Right atrium auricular region (tissue), 2 donors: ENCODE measurements at regions not wholly inside any gene's neighbourhood (a gene's known extent, or its start where the extent isn't known, plus 50 kb on each side); places are given as distances from the start of the nearest gene placed in this dataset.

Experiments
- DNase-seq: peaks from one replicate; pipeline ENCODE4 v3.0.0-alpha.2; 2019; ENCODE audit warnings: low spot score
- H3K27ac ChIP-seq, 2 donors: fragments of 200-600 bp; sonication (generic); 1 replicate in 1 of 2; 2 replicates in 1 of 2; pipeline ENCODE4 v1.5.1; 2016 to 2019
- H3K27me3 ChIP-seq, 2 donors: fragments of 200-600 bp; sonication (generic); one replicate each; pipeline versions ENCODE4 v1.5.1 to v1.6.0; 2017 to 2019
- H3K36me3 ChIP-seq: fragments of 200-600 bp; sonication (generic); one replicate; pipeline ENCODE4 v1.5.1; 2016
- H3K4me1 ChIP-seq, 2 donors: fragments of 200-600 bp; sonication (generic); one replicate each; pipeline versions ENCODE4 v1.5.1 to v1.6.0; 2017 to 2019
- H3K4me3 ChIP-seq, 2 donors: fragments of 200-600 bp; sonication (generic); 1 replicate in 1 of 2; 2 replicates in 1 of 2; pipeline ENCODE4 v1.5.1; 2017 to 2019; ENCODE audit warnings: mild to moderate bottlenecking in 1 of 2, moderate library complexity in 1 of 2
- H3K9me3 ChIP-seq, 2 donors: fragments of 200-600 bp; sonication (generic); one replicate each; pipeline ENCODE4 v1.5.1; 2019
- TF ChIP-seq, protein P1 (sequence below), 2 donors: fragments of 200-600 bp; sonication (generic); IDR thresholded peaks; one replicate each; pipeline ENCODE4 v1.5.1; 2019; ENCODE audit warnings: antibody characterized with exemption in 2 of 2

- peaks cover 0 to 4% of the 10 kb centered on the region in 2 donors for H3K4me1 ChIP-seq
- H3K4me3 ChIP-seq: no peak overlapping the region
- H3K9me3 ChIP-seq: peaks cover 0 to 6% of the 10 kb centered on the region in 2 donors
- TF ChIP-seq, protein P1, sequence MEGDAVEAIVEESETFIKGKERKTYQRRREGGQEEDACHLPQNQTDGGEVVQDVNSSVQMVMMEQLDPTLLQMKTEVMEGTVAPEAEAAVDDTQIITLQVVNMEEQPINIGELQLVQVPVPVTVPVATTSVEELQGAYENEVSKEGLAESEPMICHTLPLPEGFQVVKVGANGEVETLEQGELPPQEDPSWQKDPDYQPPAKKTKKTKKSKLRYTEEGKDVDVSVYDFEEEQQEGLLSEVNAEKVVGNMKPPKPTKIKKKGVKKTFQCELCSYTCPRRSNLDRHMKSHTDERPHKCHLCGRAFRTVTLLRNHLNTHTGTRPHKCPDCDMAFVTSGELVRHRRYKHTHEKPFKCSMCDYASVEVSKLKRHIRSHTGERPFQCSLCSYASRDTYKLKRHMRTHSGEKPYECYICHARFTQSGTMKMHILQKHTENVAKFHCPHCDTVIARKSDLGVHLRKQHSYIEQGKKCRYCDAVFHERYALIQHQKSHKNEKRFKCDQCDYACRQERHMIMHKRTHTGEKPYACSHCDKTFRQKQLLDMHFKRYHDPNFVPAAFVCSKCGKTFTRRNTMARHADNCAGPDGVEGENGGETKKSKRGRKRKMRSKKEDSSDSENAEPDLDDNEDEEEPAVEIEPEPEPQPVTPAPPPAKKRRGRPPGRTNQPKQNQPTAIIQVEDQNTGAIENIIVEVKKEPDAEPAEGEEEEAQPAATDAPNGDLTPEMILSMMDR (IDR thresholded peaks at IDR 0.05): no peak
- DNase-seq: no peak
- H3K27me3 ChIP-seq: no peaks in the 10 kb centered on the region
- H3K36me3 ChIP-seq: no peaks in the 10 kb centered on the region
- no peak overlapping the region for H3K27ac ChIP-seq
Measured at GRCh38 chr10:62687230-62687748, 117.2 kb upstream of the ADO start.

DNA sequence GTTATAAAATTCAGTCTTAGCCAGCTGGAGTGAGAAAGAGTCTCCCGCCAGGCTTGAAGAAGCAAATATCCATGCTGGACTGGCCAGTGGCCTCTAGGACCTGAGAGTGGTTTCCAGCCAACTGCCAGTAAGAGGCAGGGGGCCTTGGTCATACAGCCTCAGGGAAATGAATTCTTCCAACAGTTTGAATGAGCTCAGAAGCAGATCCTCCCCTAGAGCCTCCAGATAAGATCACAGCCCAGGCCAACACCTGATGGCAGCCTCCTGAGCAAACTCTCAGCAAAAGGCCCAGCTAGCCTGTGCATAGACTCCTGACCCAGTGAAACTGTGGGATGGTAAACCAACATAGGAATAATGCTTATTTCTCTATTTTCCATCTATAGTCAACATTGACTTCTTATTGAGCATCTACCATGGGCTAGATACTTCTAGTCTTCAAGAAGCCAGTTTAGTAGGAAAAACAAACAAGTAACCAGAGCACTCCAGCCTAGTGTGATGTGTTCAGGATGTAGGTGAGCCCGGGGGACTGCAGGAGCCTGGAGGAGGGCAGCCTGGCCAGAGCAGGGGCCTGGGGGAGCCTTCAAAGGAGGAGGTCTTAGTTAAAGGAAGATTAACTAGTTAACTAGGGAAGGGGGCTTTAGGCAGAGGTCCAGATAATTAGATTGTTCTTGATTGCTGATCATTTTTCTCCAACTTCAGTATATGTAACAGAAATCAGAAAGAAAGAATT lies 115.4 kb upstream of the ADO start:
- TF ChIP-seq, protein P1 (IDR thresholded peaks at IDR 0.05): no peak
- H3K27ac ChIP-seq: no peak overlapping the region
- no peak overlapping the region for H3K4me3 ChIP-seq
- H3K27me3 ChIP-seq: no peaks in the 10 kb centered on the region
- H3K4me1 ChIP-seq: peaks cover 0 to 4% of the 10 kb centered on the region in 2 donors
- no peaks in the 10 kb centered on the region for H3K36me3 ChIP-seq
- peaks cover 0 to 6% of the 10 kb centered on the region in 2 donors for H3K9me3 ChIP-seq
- no peak for DNase-seq

- no peak for DNase-seq
- TF ChIP-seq, protein P1 (IDR thresholded peaks at IDR 0.05): no peak
- H3K9me3 ChIP-seq: peaks cover 0 to 6% of the 10 kb centered on the region in 2 donors
- H3K27ac ChIP-seq: no peak overlapping the region
- H3K4me1 ChIP-seq: peaks cover 0 to 4% of the 10 kb centered on the region in 2 donors
- no peaks in the 10 kb centered on the region for H3K27me3 ChIP-seq
- no peaks in the 10 kb centered on the region for H3K36me3 ChIP-seq
- H3K4me3 ChIP-seq: no peak overlapping the region
Measured at GRCh38 chr10:62689712-62690111, 114.8 kb upstream of the ADO start.

DNA sequence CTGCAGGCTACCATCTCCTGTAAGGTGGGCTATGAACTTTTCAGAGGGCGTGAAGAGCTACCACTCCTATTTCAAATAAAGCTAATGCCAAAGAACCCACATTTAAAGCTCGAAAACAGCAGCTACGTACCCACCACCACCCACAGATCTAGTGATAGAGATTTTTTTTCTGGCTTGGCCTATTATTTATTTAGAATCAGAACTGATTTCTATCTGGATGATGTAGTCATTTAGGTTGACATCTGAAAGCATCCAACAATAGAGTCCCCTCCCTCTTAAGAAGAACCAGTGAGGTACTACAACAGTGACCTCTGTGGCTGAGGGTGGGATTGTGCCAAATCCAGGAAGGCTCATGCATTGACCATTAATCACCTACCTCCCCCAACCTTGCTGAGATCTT lies 113.8 kb upstream of the ADO start:
- DNase-seq: no peak
- Histone ChIP-seq H3K9me3 (peaks cover 0 to 6% of the 10 kb centered on the region in 2 donors), H3K36me3 (no peaks in the 10 kb centered on the region), H3K27ac (no peak overlapping the region), H3K4me3 (no peak overlapping the region), H3K27me3 (no peaks in the 10 kb centered on the region), H3K4me1 (peaks cover 0 to 4% of the 10 kb centered on the region in 2 donors)
- TF ChIP-seq, protein P1 (IDR thresholded peaks at IDR 0.05): no peak

- no peak overlapping the region for H3K4me3 ChIP-seq
- peaks cover 0 to 6% of the 10 kb centered on the region in 2 donors for H3K9me3 ChIP-seq
- TF ChIP-seq, protein P1 (IDR thresholded peaks at IDR 0.05): no peak
- no peak for DNase-seq
- H3K27me3 ChIP-seq: no peaks in the 10 kb centered on the region
- peaks cover 0 to 4% of the 10 kb centered on the region in 2 donors for H3K4me1 ChIP-seq
- no peak overlapping the region for H3K27ac ChIP-seq
- H3K36me3 ChIP-seq: no peaks in the 10 kb centered on the region
Measured at GRCh38 chr10:62691336-62691735, 113.2 kb upstream of the ADO start.
